ENCODE measurements at regions not wholly inside any gene's neighbourhood (a gene's known extent, or its start where the extent isn't known, plus 50 kb on each side); places are given as distances from the start of the nearest gene placed in this dataset.
"Not testable (repeated sequence)": the region's sequence is repeated elsewhere in the genome, so short reads cannot be mapped to it uniquely, and the experiment has no call there.

DNA sequence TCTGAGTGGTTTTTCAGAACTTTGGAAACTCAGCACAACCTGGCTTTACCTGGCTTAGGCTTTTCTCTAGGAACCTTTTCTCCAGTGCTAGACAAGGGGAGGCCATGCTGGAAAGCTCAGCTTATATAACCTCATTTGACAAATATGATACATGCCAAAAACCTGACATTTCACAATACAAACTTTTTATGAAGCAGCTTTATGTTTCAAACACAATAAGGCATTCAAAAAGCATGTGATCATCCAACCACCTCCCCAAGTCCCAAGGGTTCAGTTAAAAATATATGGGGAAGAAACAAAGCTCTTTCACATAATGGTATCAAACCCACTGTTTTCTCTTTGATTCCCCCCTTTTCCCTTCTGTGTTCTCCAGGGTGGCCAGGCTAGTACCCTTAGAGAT lies 63.7 kb downstream of the ZC3H11B start:
- no peak overlapping the region for H3K27ac Mint-ChIP-seq
- no peak overlapping the region for H3K4me3 Mint-ChIP-seq
- H3K36me3 Mint-ChIP-seq (ENCODE audit: low read depth) = peaks cover 13% of the 10 kb centered on the region
- no peaks in the 10 kb centered on the region for H3K27me3 Mint-ChIP-seq (ENCODE audit: low read depth, poor library complexity)
- H3K4me1 Mint-ChIP-seq = peaks cover 5% of the 10 kb centered on the region
- peaks cover 20% of the 10 kb centered on the region for H3K9me3 Mint-ChIP-seq
- no peak for TF ChIP-seq CTCF (IDR thresholded peaks at IDR 0.05)
- DNase-seq = no peak

- Mint-ChIP-seq H3K9me3 (peaks cover 24% of the 10 kb centered on the region), H3K4me1 (peaks cover 9% of the 10 kb centered on the region), H3K4me3 (no peak overlapping the region), H3K36me3 (ENCODE audit: low read depth) (peaks cover 17% of the 10 kb centered on the region), H3K27ac (no peak overlapping the region), H3K27me3 (ENCODE audit: low read depth, poor library complexity) (no peaks in the 10 kb centered on the region)
- no peak for DNase-seq
- no peak for TF ChIP-seq CTCF (IDR thresholded peaks at IDR 0.05)
Observed at GRCh38 chr1:219548386-219548785, 64.5 kb downstream of the ZC3H11B start.

GRCh38 chr1:219545756-219546155 lies 67.1 kb downstream of the ZC3H11B start:
- DNase-seq; H3K4me1 Mint-ChIP-seq; H3K27ac Mint-ChIP-seq; H3K27me3 Mint-ChIP-seq (ENCODE audit: low read depth, poor library complexity); H3K4me3 Mint-ChIP-seq: not testable (repeated sequence)
- H3K36me3 Mint-ChIP-seq (ENCODE audit: low read depth) = peaks cover 17% of the 10 kb centered on the region
- peaks cover 24% of the 10 kb centered on the region for H3K9me3 Mint-ChIP-seq

DNA sequence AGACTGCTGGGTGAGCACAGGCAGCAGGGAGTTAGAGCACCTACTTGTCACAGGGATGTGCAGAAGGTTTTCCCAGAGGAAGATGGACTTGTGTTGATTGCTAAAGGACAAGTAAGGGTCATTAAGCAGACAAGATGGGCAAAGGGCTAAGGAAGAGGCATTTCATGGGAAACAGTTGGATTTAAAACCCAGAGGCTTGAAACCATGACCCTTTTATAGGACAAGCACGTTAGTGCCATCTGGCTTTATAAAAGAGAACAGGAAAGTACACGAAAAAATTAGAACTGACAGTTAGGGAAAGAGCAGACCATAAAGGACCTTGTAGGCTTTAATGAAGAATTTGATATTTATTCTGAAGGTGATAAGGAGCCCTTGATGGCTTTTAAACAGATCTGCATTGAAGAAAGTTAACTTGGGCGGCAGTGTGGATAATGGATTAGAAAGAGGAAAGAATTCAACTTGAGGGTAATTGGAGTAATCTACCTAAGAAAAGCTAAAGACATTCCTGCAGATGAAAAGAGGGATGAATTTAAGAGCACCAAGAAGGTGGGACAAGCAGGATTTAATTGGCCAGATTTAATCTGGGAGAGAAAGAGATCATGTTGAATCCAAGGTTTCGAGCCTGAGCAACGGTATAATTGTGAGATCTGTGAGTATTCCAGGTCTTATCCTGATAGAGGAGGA lies 68.6 kb downstream of the ZC3H11B start:
- peaks cover 24% of the 10 kb centered on the region for H3K9me3 Mint-ChIP-seq
- peaks cover 17% of the 10 kb centered on the region for H3K36me3 Mint-ChIP-seq (ENCODE audit: low read depth)
- no peak for DNase-seq
- no peak overlapping the region for H3K4me3 Mint-ChIP-seq
- peaks cover 9% of the 10 kb centered on the region for H3K4me1 Mint-ChIP-seq
- H3K27ac Mint-ChIP-seq = peak overlapping the region; percentile 49
- no peaks in the 10 kb centered on the region for H3K27me3 Mint-ChIP-seq (ENCODE audit: low read depth, poor library complexity)
- no peak for TF ChIP-seq CTCF (IDR thresholded peaks at IDR 0.05)

GRCh38 chr1:219542828-219543518 lies 69.9 kb downstream of the ZC3H11B start:
- no peak overlapping the region for H3K27ac Mint-ChIP-seq
- peaks cover 17% of the 10 kb centered on the region for H3K36me3 Mint-ChIP-seq (ENCODE audit: low read depth)
- H3K4me3 Mint-ChIP-seq = no peak overlapping the region
- H3K4me1 Mint-ChIP-seq = peaks cover 10% of the 10 kb centered on the region
- no peak for DNase-seq
- no peak for TF ChIP-seq CTCF (IDR thresholded peaks at IDR 0.05)
- H3K27me3 Mint-ChIP-seq (ENCODE audit: low read depth, poor library complexity) = no peaks in the 10 kb centered on the region
- peaks cover 20% of the 10 kb centered on the region for H3K9me3 Mint-ChIP-seq

DNA sequence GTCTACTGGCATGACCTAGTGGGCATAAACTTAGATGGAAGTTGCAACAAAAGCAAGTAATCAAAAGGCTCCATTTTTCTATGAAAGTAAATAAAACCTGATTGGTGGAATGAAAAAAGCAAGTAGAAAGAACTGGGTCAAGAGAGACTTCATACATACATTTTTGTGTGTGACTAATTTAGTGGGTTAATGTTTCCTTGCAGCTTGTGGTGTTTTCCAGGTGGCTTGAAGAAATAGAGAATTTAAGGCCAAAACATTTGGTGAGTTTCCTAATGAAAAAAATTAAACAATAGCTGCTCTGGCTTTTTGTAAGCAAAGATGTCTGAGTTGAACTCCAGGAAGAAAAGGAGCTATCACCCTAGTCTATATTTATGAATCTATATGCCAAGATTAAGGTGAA lies 71.0 kb downstream of the ZC3H11B start:
- TF ChIP-seq CTCF (IDR thresholded peaks at IDR 0.05) = no peak
- no peak for DNase-seq
- Mint-ChIP-seq H3K4me3 (no peak overlapping the region), H3K27ac (no peak overlapping the region), H3K27me3 (ENCODE audit: low read depth, poor library complexity) (no peaks in the 10 kb centered on the region), H3K9me3 (peaks cover 11% of the 10 kb centered on the region), H3K36me3 (ENCODE audit: low read depth) (peaks cover 11% of the 10 kb centered on the region), H3K4me1 (peaks cover 20% of the 10 kb centered on the region)
